Skeletal muscle cell (primary cell): ENCODE measurements at regions not wholly inside any gene's neighbourhood (a gene's known extent, or its start where the extent isn't known, plus 50 kb on each side); places are given as distances from the start of the nearest gene placed in this dataset.
A peak's percentile ranks its signal among the peaks of the same experiment; 100 is the strongest.

ENCODE experiments used
- DNase-seq: peaks from one replicate; pipeline ENCODE4 v3.0.0-alpha.2; 2010; ENCODE audit warnings: low read depth
- H3K4me3 ChIP-seq: 2 replicates; pipeline ENCODE4 v1.5.1; 2011; ENCODE audit warnings: low read depth, mild to moderate bottlenecking, control low read depth, low read length, moderate library complexity

GRCh38 chr9:134555094-134555650 lies 86.4 kb upstream of the COL5A1 start:
- no peak for DNase-seq
- no peak overlapping the region for H3K4me3 ChIP-seq

- no peak overlapping the region for H3K4me3 ChIP-seq
- peak; percentile 73 for DNase-seq
Observed at GRCh38 chr9:134556531-134557068, 85.0 kb upstream of the COL5A1 start.

GRCh38 chr9:134557331-134557730 lies 84.3 kb upstream of the COL5A1 start:
- no peak for DNase-seq
- no peak overlapping the region for H3K4me3 ChIP-seq

- H3K4me3 ChIP-seq = no peak overlapping the region
- DNase-seq = no peak
Observed at GRCh38 chr9:134558124-134558905, 83.3 kb upstream of the COL5A1 start.

GRCh38 chr9:134559013-134559412 lies 82.6 kb upstream of the COL5A1 start:
- DNase-seq = no peak
- H3K4me3 ChIP-seq = no peak overlapping the region

- no peak overlapping the region for H3K4me3 ChIP-seq
- no peak for DNase-seq
Observed at GRCh38 chr9:134560206-134560605, 81.4 kb upstream of the COL5A1 start.

GRCh38 chr9:134560654-134561053 lies 80.9 kb upstream of the COL5A1 start:
- DNase-seq = no peak
- no peak overlapping the region for H3K4me3 ChIP-seq

GRCh38 chr9:134561427-134562145 lies 80.0 kb upstream of the COL5A1 start:
- DNase-seq = no peak
- no peak overlapping the region for H3K4me3 ChIP-seq

GRCh38 chr9:134562146-134562849 lies 79.3 kb upstream of the COL5A1 start:
- no peak for DNase-seq
- H3K4me3 ChIP-seq = no peak overlapping the region

GRCh38 chr9:134563397-134563796 lies 78.2 kb upstream of the COL5A1 start:
- no peak overlapping the region for H3K4me3 ChIP-seq

GRCh38 chr9:134564431-134565170 lies 77.0 kb upstream of the COL5A1 start:
- H3K4me3 ChIP-seq = no peak overlapping the region

More at GRCh38 chr9:134563397-134563796, 78.2 kb upstream of the COL5A1 start:
- no peak for DNase-seq

GRCh38 chr9:134565316-134565915 lies 76.2 kb upstream of the COL5A1 start:
- H3K4me3 ChIP-seq = no peak overlapping the region
- no peak for DNase-seq

More at GRCh38 chr9:134564431-134565170, 77.0 kb upstream of the COL5A1 start:
- peak; percentile 58 for DNase-seq

GRCh38 chr9:134566196-134566847 lies 75.3 kb upstream of the COL5A1 start:
- no peak overlapping the region for H3K4me3 ChIP-seq
- DNase-seq = no peak

GRCh38 chr9:134566936-134567335 lies 74.7 kb upstream of the COL5A1 start:
- H3K4me3 ChIP-seq = no peak overlapping the region
- DNase-seq = no peak

- no peak overlapping the region for H3K4me3 ChIP-seq
- DNase-seq = no peak
Observed at GRCh38 chr9:134568116-134568515, 73.5 kb upstream of the COL5A1 start.

GRCh38 chr9:134568811-134569210 lies 72.8 kb upstream of the COL5A1 start:
- H3K4me3 ChIP-seq = no peak overlapping the region
- DNase-seq = no peak

GRCh38 chr9:134569626-134570025 lies 72.0 kb upstream of the COL5A1 start:
- DNase-seq = no peak
- H3K4me3 ChIP-seq = no peak overlapping the region

- H3K4me3 ChIP-seq = no peak overlapping the region
- peak; percentile 40 for DNase-seq
Observed at GRCh38 chr9:134570151-134570621, 71.4 kb upstream of the COL5A1 start.
